Hepatocyte (in vitro differentiated cells): ENCODE measurements at regions not wholly inside any gene's neighbourhood (a gene's known extent, or its start where the extent isn't known, plus 50 kb on each side); places are given as distances from the start of the nearest gene placed in this dataset.

Source experiments
- DNase-seq: peaks from one replicate; pipeline ENCODE4 v3.0.0-alpha.2; 2016; ENCODE audit warnings: low spot score
- H2AFZ ChIP-seq: fragments of 200-600 bp; sonication (generic); 2 replicates; pipeline ENCODE4 v1.6.0; 2016; ENCODE audit warnings: antibody characterized with exemption, mild to moderate bottlenecking
- H3K27ac ChIP-seq: fragments of 200-600 bp; sonication (generic); 2 replicates; pipeline ENCODE4 v1.5.1; 2016; ENCODE audit warnings: mild to moderate bottlenecking
- H3K27me3 ChIP-seq: fragments of 200-600 bp; sonication (generic); 2 replicates; pipeline ENCODE4 v1.6.1; 2016
- H3K36me3 ChIP-seq: fragments of 200-600 bp; sonication (generic); replicated peaks from 2 replicates; pipeline ENCODE4 v1.5.1; 2016; ENCODE audit warnings: low read depth; ENCODE audit not compliant: insufficient read depth
- H3K4me1 ChIP-seq: fragments of 200-600 bp; sonication (generic); 2 replicates; pipeline ENCODE4 v1.5.1; 2016; ENCODE audit warnings: mild to moderate bottlenecking, moderate library complexity; ENCODE audit not compliant: insufficient read depth
- H3K4me2 ChIP-seq: fragments of 200-600 bp; sonication (generic); 2 replicates; pipeline ENCODE4 v1.6.0; 2016
- H3K4me3 ChIP-seq: fragments of 200-600 bp; sonication (generic); 2 replicates; pipeline ENCODE4 v1.5.1; 2016; ENCODE audit warnings: mild to moderate bottlenecking
- H3K79me2 ChIP-seq: fragments of 200-600 bp; sonication (generic); 2 replicates; pipeline ENCODE4 v1.6.0; 2017; ENCODE audit warnings: mild to moderate bottlenecking
- H3K9me2 ChIP-seq: fragments of 200-600 bp; sonication (generic); replicated peaks from 2 replicates; pipeline ENCODE4 v1.6.0; 2017; ENCODE audit warnings: mild to moderate bottlenecking; ENCODE audit not compliant: insufficient read depth
- H3K9me3 ChIP-seq: fragments of 200-600 bp; sonication (generic); 2 replicates; pipeline ENCODE4 v1.5.1; 2016; ENCODE audit warnings: low read depth, mild to moderate bottlenecking
- H4K20me1 ChIP-seq: fragments of 200-600 bp; sonication (generic); 2 replicates; pipeline ENCODE4 v1.6.0; 2016; ENCODE audit warnings: mild to moderate bottlenecking; ENCODE audit not compliant: insufficient read depth, poor library complexity, severe bottlenecking
- EZH2 ChIP-seq: fragments of 200-600 bp; sonication (generic); IDR thresholded peaks from 2 replicates; pipeline ENCODE4 v1.6.1; 2016; ENCODE audit warnings: antibody characterized with exemption, mild to moderate bottlenecking, borderline replicate concordance
- EZH2phosphoT487 ChIP-seq: fragments of 200-600 bp; sonication (generic); IDR thresholded peaks from one replicate; pipeline ENCODE4 v1.6.1; 2018; ENCODE audit warnings: antibody characterized with exemption, mild to moderate bottlenecking, low read depth, moderate library complexity; ENCODE audit not compliant: unreplicated experiment, severe bottlenecking
- WGBS: methylation state at CpG from one replicate; pipeline ENCODE4 v1.1.6; 2016; ENCODE audit warnings: low lambda C conversion rate; ENCODE audit errors: missing lambda C conversion rate; 5-methylcytosine and 5-hydroxymethylcytosine counted together
- TF ChIP-seq, protein P1 (sequence below): fragments of 200-600 bp; sonication (generic); IDR thresholded peaks from 2 replicates; pipeline ENCODE4 v1.5.1; 2016; ENCODE audit warnings: antibody characterized with exemption, mild to moderate bottlenecking; ENCODE audit not compliant: poor library complexity

- 89% methylated on average over 4 of the region's 4 CpGs for WGBS
- DNase-seq = no peak
- H3K9me2 ChIP-seq = no peaks in the 10 kb centered on the region
- H3K27me3 ChIP-seq = no peaks in the 10 kb centered on the region
- peaks cover 18% of the 10 kb centered on the region for H3K9me3 ChIP-seq
- H3K4me2 ChIP-seq = no peak overlapping the region
- TF ChIP-seq, protein P1, sequence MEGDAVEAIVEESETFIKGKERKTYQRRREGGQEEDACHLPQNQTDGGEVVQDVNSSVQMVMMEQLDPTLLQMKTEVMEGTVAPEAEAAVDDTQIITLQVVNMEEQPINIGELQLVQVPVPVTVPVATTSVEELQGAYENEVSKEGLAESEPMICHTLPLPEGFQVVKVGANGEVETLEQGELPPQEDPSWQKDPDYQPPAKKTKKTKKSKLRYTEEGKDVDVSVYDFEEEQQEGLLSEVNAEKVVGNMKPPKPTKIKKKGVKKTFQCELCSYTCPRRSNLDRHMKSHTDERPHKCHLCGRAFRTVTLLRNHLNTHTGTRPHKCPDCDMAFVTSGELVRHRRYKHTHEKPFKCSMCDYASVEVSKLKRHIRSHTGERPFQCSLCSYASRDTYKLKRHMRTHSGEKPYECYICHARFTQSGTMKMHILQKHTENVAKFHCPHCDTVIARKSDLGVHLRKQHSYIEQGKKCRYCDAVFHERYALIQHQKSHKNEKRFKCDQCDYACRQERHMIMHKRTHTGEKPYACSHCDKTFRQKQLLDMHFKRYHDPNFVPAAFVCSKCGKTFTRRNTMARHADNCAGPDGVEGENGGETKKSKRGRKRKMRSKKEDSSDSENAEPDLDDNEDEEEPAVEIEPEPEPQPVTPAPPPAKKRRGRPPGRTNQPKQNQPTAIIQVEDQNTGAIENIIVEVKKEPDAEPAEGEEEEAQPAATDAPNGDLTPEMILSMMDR = no peak
- TF ChIP-seq EZH2 = no peak
- TF ChIP-seq EZH2phosphoT487 = no peak
- no peak overlapping the region for H3K4me3 ChIP-seq
- no peaks in the 10 kb centered on the region for H4K20me1 ChIP-seq
- H3K79me2 ChIP-seq = no peaks in the 10 kb centered on the region
- no peak overlapping the region for H2AFZ ChIP-seq
- peak overlapping the region; percentile 64 for H3K27ac ChIP-seq
- H3K36me3 ChIP-seq = no peaks in the 10 kb centered on the region
- H3K4me1 ChIP-seq = peaks cover 26% of the 10 kb centered on the region
Measured at GRCh38 chr6:137656735-137657134, 162.5 kb upstream of the OLIG3 start.

GRCh38 chr6:137657351-137657911 lies 163.2 kb upstream of the OLIG3 start:
- H3K4me2 ChIP-seq = no peak overlapping the region
- peaks cover 20% of the 10 kb centered on the region for H3K4me1 ChIP-seq
- peaks cover 18% of the 10 kb centered on the region for H3K9me3 ChIP-seq
- H3K27me3 ChIP-seq = no peaks in the 10 kb centered on the region
- DNase-seq = no peak
- no peaks in the 10 kb centered on the region for H3K79me2 ChIP-seq
- no peaks in the 10 kb centered on the region for H3K9me2 ChIP-seq
- H4K20me1 ChIP-seq = no peaks in the 10 kb centered on the region
- TF ChIP-seq EZH2phosphoT487 = no peak
- TF ChIP-seq EZH2 = no peak
- TF ChIP-seq, protein P1 = no peak
- H3K27ac ChIP-seq = peak overlapping the region; percentile 64
- no peaks in the 10 kb centered on the region for H3K36me3 ChIP-seq
- H3K4me3 ChIP-seq = no peak overlapping the region
- 23% methylated on average over 1 of the region's 1 CpG for WGBS
- no peak overlapping the region for H2AFZ ChIP-seq

- H3K27me3 ChIP-seq = no peaks in the 10 kb centered on the region
- no peaks in the 10 kb centered on the region for H3K79me2 ChIP-seq
- no peak for DNase-seq
- H2AFZ ChIP-seq = no peak overlapping the region
- H3K9me3 ChIP-seq = peaks cover 15% of the 10 kb centered on the region
- WGBS = 55% methylated on average over 1 of the region's 1 CpG
- TF ChIP-seq EZH2phosphoT487 (no peak), EZH2 (no peak)
- TF ChIP-seq, protein P1 = no peak
- H3K4me2 ChIP-seq = peak overlapping the region; percentile 0
- H3K36me3 ChIP-seq = no peaks in the 10 kb centered on the region
- H3K27ac ChIP-seq = peak overlapping the region; percentile 64
- no peaks in the 10 kb centered on the region for H3K9me2 ChIP-seq
- H3K4me3 ChIP-seq = no peak overlapping the region
- no peaks in the 10 kb centered on the region for H4K20me1 ChIP-seq
- H3K4me1 ChIP-seq = peaks cover 20% of the 10 kb centered on the region
Measured at GRCh38 chr6:137658287-137658686, 164.1 kb upstream of the OLIG3 start.

DNA sequence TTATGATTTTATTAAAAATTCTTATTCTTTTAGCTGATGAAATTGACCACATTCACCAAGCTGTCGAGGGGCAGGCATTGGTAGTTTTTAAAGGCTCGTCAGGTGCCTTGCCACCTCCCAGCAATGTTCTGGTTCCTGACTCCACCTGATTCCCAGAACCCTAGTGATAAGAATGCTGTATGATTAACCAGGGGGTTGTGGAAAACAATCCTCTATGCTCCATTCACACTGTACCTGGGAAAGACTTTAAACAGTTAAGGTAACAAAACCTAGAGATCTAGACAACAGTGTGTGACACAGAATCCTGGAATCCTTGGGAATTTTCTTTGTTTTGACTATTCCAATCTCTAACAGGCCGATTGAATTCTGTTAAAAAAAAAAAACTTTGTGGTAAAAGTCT lies 165.7 kb upstream of the OLIG3 start:
- DNase-seq = no peak
- Histone ChIP-seq H4K20me1 (no peaks in the 10 kb centered on the region), H3K36me3 (no peaks in the 10 kb centered on the region), H3K27me3 (no peaks in the 10 kb centered on the region), H3K27ac (peak overlapping the region; percentile 64), H3K4me1 (peaks cover 20% of the 10 kb centered on the region), H3K4me2 (peak overlapping the region; percentile 42), H3K79me2 (no peaks in the 10 kb centered on the region), H3K9me3 (no peaks in the 10 kb centered on the region), H3K9me2 (no peaks in the 10 kb centered on the region), H2AFZ (no peak overlapping the region), H3K4me3 (no peak overlapping the region)
- 50% methylated on average over 3 of the region's 3 CpGs for WGBS
- TF ChIP-seq, protein P1 = no peak
- TF ChIP-seq EZH2 = no peak
- no peak for TF ChIP-seq EZH2phosphoT487
